ENCODE measurements at regions not wholly inside any gene's neighbourhood (a gene's known extent, or its start where the extent isn't known, plus 50 kb on each side); places are given as distances from the start of the nearest gene placed in this dataset.

DNA sequence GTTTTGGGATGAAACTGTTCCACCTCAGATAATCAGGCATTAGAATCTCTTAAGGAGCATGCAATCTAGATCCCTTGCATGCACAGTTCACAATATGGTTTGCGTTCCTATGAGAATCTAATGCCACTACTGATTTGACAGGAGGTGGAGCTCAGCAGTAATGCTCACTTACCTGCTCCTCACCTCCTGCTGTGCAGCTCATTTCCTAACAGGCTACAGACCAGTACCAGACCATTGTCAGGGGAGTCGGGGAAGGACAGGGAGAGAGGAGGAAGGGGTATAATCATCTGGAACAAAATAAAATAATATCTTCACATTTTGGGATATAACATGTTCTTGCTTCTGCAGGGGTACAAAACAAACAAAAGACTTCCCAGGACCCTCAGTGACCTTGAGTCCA, 532.0 kb upstream of the FSHR start:
- no peaks in the 10 kb centered on the region for H3K9me3 ChIP-seq (replicated peaks in 1 of 2; ENCODE audit: control insufficient read depth in 1 of 2, insufficient read depth in 1 of 2, low read length in 2 of 2)
- DNase-seq = no peak
- H3K36me3 ChIP-seq (replicated peaks in 1 of 2; ENCODE audit: control insufficient read depth in 1 of 2, insufficient read depth in 2 of 2, low read length in 2 of 2) = no peaks in the 10 kb centered on the region
- Mint-ChIP-seq H3K4me1 (no peaks in the 10 kb centered on the region), H3K27ac (no peak overlapping the region), H3K27me3 (ENCODE audit: low read depth in 3 of 3) (no peaks in the 10 kb centered on the region), H3K9me3 (no peaks in the 10 kb centered on the region), H3K4me3 (no peak overlapping the region), H3K36me3 (no peaks in the 10 kb centered on the region)
- no peak overlapping the region for H3K4me2 ChIP-seq (replicated peaks; ENCODE audit: extremely low read depth, low read length, poor library complexity, severe bottlenecking)
- no peaks in the 10 kb centered on the region for H3K4me1 ChIP-seq (ENCODE audit: control insufficient read depth in 1 of 2, insufficient read depth in 2 of 2, low read length in 2 of 2)
- no peaks in the 10 kb centered on the region for H4K20me1 ChIP-seq (ENCODE audit: insufficient read depth, low read length)
- no peak overlapping the region for H3K27ac ChIP-seq (ENCODE audit: low read depth in 1 of 2, low read length in 2 of 2)
- no peaks in the 10 kb centered on the region for H3K27me3 ChIP-seq (ENCODE audit: control insufficient read depth in 2 of 2, insufficient read depth in 2 of 2, low read length in 2 of 2)
- no peak overlapping the region for H3K9ac ChIP-seq (ENCODE audit: insufficient read depth, low read length, poor library complexity, severe bottlenecking)
- no peaks in the 10 kb centered on the region for H3K79me2 ChIP-seq (ENCODE audit: insufficient read depth, low read length)
- TF ChIP-seq, protein P1, sequence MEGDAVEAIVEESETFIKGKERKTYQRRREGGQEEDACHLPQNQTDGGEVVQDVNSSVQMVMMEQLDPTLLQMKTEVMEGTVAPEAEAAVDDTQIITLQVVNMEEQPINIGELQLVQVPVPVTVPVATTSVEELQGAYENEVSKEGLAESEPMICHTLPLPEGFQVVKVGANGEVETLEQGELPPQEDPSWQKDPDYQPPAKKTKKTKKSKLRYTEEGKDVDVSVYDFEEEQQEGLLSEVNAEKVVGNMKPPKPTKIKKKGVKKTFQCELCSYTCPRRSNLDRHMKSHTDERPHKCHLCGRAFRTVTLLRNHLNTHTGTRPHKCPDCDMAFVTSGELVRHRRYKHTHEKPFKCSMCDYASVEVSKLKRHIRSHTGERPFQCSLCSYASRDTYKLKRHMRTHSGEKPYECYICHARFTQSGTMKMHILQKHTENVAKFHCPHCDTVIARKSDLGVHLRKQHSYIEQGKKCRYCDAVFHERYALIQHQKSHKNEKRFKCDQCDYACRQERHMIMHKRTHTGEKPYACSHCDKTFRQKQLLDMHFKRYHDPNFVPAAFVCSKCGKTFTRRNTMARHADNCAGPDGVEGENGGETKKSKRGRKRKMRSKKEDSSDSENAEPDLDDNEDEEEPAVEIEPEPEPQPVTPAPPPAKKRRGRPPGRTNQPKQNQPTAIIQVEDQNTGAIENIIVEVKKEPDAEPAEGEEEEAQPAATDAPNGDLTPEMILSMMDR (IDR thresholded peaks at IDR 0.05) = no peak
- no peak overlapping the region for H2AFZ ChIP-seq (ENCODE audit: insufficient read depth, low read depth, low read length, poor library complexity, severe bottlenecking)
- 86% methylated on average over 1 of the region's 2 CpGs for WGBS (ENCODE audit: insufficient coverage)
- intact Hi-C loops (cut with micrococcal nuclease) = no loop called here
- no peak overlapping the region for H3K4me3 ChIP-seq (replicated peaks in 1 of 3; ENCODE audit: low read depth in 2 of 3, low read length in 3 of 3)

DNA sequence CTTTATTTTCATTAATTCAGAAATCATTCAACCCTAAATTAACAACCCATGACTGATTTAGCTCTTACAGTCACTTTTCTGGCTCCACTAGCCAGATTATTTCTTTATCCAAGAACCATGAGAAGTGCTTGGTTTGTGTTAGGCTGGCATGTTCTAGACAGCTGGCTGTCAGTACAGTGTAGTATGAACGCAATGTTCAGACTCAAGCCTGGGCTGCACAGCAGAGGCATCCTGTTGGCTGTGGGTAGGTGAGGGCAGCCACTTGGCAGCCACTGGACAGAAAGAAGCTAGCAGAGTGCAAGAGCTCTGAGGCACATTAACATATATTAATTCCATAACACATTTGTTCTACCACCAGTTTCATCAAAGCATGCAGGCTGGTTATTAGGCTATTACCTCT, 522.9 kb upstream of the FSHR start:
- H3K27ac Mint-ChIP-seq = no peak overlapping the region

More for the DNA sequence above, 522.9 kb upstream of the FSHR start:
- WGBS (ENCODE audit: insufficient coverage) = no CpG with 5 or more reads among the region's 1 CpG
- no peak overlapping the region for H3K4me3 Mint-ChIP-seq
- no peaks in the 10 kb centered on the region for H3K79me2 ChIP-seq (ENCODE audit: insufficient read depth, low read length)
- no peaks in the 10 kb centered on the region for H3K9me3 ChIP-seq (replicated peaks in 1 of 2; ENCODE audit: control insufficient read depth in 1 of 2, insufficient read depth in 1 of 2, low read length in 2 of 2)
- no peaks in the 10 kb centered on the region for H3K36me3 Mint-ChIP-seq
- no peaks in the 10 kb centered on the region for H3K4me1 Mint-ChIP-seq
- H3K27me3 ChIP-seq (ENCODE audit: control insufficient read depth in 2 of 2, insufficient read depth in 2 of 2, low read length in 2 of 2) = no peaks in the 10 kb centered on the region
- H3K4me1 ChIP-seq (ENCODE audit: control insufficient read depth in 1 of 2, insufficient read depth in 2 of 2, low read length in 2 of 2) = no peaks in the 10 kb centered on the region
- TF ChIP-seq, protein P1 (IDR thresholded peaks at IDR 0.05) = no peak
- H2AFZ ChIP-seq (ENCODE audit: insufficient read depth, low read depth, low read length, poor library complexity, severe bottlenecking) = no peak overlapping the region
- no peak overlapping the region for H3K4me3 ChIP-seq (replicated peaks in 1 of 3; ENCODE audit: low read depth in 2 of 3, low read length in 3 of 3)
- no peaks in the 10 kb centered on the region for H4K20me1 ChIP-seq (ENCODE audit: insufficient read depth, low read length)
- H3K9ac ChIP-seq (ENCODE audit: insufficient read depth, low read length, poor library complexity, severe bottlenecking) = no peak overlapping the region
- no peak overlapping the region for H3K27ac ChIP-seq (ENCODE audit: low read depth in 1 of 2, low read length in 2 of 2)
- no peaks in the 10 kb centered on the region for H3K36me3 ChIP-seq (replicated peaks in 1 of 2; ENCODE audit: control insufficient read depth in 1 of 2, insufficient read depth in 2 of 2, low read length in 2 of 2)
- H3K4me2 ChIP-seq (replicated peaks; ENCODE audit: extremely low read depth, low read length, poor library complexity, severe bottlenecking) = no peak overlapping the region
- peaks cover 0 to 3% (median 0%) of the 10 kb centered on the region in 7 donors for H3K9me3 Mint-ChIP-seq
- no peak for DNase-seq
- intact Hi-C loops (cut with micrococcal nuclease) = no loop called here
- H3K27me3 Mint-ChIP-seq (ENCODE audit: low read depth in 3 of 3) = peaks cover 0 to 1% (median 1%) of the 10 kb centered on the region in 3 donors

Data from CD14-positive monocyte (primary cell).